Peyer's patch (tissue), 4 donors: ENCODE measurements at regions not wholly inside any gene's neighbourhood (a gene's known extent, or its start where the extent isn't known, plus 50 kb on each side); places are given as distances from the start of the nearest gene placed in this dataset.

ENCODE experiments used
- POLR2A ChIP-seq, 2 donors: fragments of 450-650 bp; IDR thresholded peaks; one replicate each; pipeline ENCODE4 v1.5.1; 2017; ENCODE audit warnings: antibody characterized with exemption in 2 of 2, mild to moderate bottlenecking in 2 of 2, moderate library complexity in 2 of 2
- TF ChIP-seq, protein P1 (sequence below), 6 experiments: fragments of 450-650 bp in 4 of 6; fragments of 200-600 bp in 2 of 6; sonication (generic) in 1 of 6; IDR thresholded peaks; one replicate each; pipeline ENCODE4 v1.5.1; 2017 to 2019; ENCODE audit warnings: antibody characterized with exemption in 6 of 6, mild to moderate bottlenecking in 3 of 6, moderate library complexity in 1 of 6

DNA sequence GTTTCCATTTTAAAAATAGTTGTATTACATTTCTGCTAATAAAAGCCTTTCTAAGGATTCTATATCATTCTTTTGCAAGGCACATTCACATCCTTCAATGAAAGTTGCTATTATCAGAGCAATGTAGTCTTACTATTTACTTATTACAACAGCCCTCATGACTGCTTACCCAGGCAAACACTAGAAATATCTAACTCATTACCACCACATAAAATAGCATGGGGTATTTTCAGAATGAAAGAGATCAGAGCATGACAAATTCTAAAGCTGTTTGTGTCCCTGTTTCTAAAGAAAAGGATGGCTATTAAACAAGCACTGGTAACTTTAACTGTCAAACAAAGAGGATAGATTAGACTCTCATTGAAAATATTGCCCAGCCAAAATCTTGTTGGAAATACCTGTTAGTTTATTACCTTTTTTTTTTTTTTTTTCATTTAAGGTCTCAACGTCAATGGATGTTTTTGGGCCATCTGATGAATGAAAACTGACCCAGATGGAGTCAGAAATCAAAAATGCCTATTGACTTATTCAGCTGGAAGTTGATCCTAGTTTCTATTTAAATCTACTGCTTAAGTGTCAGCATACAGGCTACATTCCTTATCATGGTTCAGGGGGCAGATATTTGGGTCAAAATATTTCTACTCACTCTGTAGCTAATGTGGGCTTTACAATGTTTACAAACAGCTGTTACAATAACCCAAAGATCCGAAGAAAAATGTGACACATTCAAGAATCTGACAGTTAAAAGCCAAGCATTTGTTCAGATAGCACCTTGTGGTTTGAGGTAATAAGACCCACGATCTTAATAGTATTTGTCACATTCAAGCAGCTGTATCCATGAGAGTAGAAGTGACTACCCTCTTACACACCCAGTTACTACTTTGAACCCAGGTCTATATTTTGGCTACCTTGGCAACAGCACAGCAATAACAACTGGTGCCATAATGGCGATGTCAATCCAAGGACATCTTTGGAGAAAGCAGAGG lies 554.8 kb upstream of the MEF2C start:
- TF ChIP-seq, protein P1, sequence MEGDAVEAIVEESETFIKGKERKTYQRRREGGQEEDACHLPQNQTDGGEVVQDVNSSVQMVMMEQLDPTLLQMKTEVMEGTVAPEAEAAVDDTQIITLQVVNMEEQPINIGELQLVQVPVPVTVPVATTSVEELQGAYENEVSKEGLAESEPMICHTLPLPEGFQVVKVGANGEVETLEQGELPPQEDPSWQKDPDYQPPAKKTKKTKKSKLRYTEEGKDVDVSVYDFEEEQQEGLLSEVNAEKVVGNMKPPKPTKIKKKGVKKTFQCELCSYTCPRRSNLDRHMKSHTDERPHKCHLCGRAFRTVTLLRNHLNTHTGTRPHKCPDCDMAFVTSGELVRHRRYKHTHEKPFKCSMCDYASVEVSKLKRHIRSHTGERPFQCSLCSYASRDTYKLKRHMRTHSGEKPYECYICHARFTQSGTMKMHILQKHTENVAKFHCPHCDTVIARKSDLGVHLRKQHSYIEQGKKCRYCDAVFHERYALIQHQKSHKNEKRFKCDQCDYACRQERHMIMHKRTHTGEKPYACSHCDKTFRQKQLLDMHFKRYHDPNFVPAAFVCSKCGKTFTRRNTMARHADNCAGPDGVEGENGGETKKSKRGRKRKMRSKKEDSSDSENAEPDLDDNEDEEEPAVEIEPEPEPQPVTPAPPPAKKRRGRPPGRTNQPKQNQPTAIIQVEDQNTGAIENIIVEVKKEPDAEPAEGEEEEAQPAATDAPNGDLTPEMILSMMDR (IDR thresholded peaks at IDR 0.05): no peak
- no peak for TF ChIP-seq POLR2A (IDR thresholded peaks at IDR 0.05)
